ENCODE measurements at regions not wholly inside any gene's neighbourhood (a gene's known extent, or its start where the extent isn't known, plus 50 kb on each side); places are given as distances from the start of the nearest gene placed in this dataset.

DNA sequence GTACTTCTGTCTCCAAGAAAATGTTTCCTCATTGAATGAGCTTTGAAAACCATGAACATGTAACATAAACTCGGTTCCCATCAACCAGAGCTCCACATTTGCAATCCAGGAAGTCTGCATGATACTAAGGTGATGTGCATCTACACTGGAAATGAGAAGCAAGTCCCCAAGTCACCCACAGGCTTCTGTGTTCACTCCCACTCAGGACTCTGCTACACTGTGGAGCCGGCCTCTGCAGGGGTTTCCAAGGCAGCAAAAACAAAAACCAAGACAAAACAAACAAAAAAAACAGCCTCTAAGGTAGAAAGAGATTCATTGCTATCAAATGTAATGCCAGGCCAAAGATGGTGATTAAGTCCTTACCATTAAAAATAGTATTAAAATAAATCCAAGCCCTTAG lies 593.7 kb downstream of the IRX1 start:
- Mint-ChIP-seq H3K4me1 (ENCODE audit: low read depth in 2 of 2) (no peaks in the 10 kb centered on the region), H3K27me3 (no peaks in the 10 kb centered on the region), H3K9me3 (peaks cover 13 to 32% of the 10 kb centered on the region in 2 donors), H3K27ac (no peak overlapping the region), H3K4me3 (no peak overlapping the region), H3K36me3 (ENCODE audit: insufficient read depth) (no peaks in the 10 kb centered on the region)
- DNase-seq (no peak), ATAC-seq (replicated peaks) (peak; percentile 42)

GRCh38 chr5:4191041-4191440 lies 595.4 kb downstream of the IRX1 start:
- ATAC-seq (replicated peaks) (no peak), DNase-seq (no peak)
- no peaks in the 10 kb centered on the region for H3K4me1 Mint-ChIP-seq (ENCODE audit: low read depth in 2 of 2)
- no peak overlapping the region for H3K27ac Mint-ChIP-seq
- H3K36me3 Mint-ChIP-seq (ENCODE audit: insufficient read depth), result no peaks in the 10 kb centered on the region
- no peak overlapping the region for H3K4me3 Mint-ChIP-seq
- H3K9me3 Mint-ChIP-seq, result peaks cover 8 to 20% of the 10 kb centered on the region in 2 donors
- no peaks in the 10 kb centered on the region for H3K27me3 Mint-ChIP-seq

- no peak for DNase-seq
Observed at GRCh38 chr5:4191703-4192102, 596.1 kb downstream of the IRX1 start.

DNA sequence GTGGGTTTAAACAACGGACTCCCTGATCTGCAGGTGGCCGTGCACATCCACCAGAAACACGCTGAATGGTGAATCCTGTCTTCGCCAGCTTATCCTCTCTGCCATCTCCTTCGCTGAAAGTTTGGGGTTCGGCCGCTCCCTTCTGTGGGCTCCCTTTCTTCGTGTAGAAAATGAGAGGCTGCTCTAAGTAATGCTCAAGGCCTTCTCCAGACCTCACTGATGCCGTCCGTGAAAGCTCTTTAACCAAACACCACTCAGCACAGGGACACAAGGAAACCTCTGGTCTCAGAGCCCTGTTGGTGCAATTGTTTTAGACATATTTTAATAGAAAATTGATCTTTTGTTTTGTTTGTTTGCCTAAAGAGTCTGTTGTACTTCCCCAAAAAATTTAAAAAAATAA lies 596.5 kb downstream of the IRX1 start:
- Mint-ChIP-seq H3K4me3 (no peak overlapping the region), H3K27me3 (no peaks in the 10 kb centered on the region), H3K36me3 (ENCODE audit: insufficient read depth) (no peaks in the 10 kb centered on the region), H3K27ac (no peak overlapping the region), H3K9me3 (peaks cover 8 to 15% of the 10 kb centered on the region in 2 donors), H3K4me1 (ENCODE audit: low read depth in 2 of 2) (no peaks in the 10 kb centered on the region)
- DNase-seq (no peak), ATAC-seq (replicated peaks) (no peak)

More at GRCh38 chr5:4191703-4192102, 596.1 kb downstream of the IRX1 start:
- H3K4me1 Mint-ChIP-seq (ENCODE audit: low read depth in 2 of 2), result no peaks in the 10 kb centered on the region
- no peak overlapping the region for H3K27ac Mint-ChIP-seq
- no peaks in the 10 kb centered on the region for H3K27me3 Mint-ChIP-seq
- peaks cover 8 to 16% of the 10 kb centered on the region in 2 donors for H3K9me3 Mint-ChIP-seq
- no peak for ATAC-seq (replicated peaks)
- H3K36me3 Mint-ChIP-seq (ENCODE audit: insufficient read depth), result no peaks in the 10 kb centered on the region
- no peak overlapping the region for H3K4me3 Mint-ChIP-seq

DNA sequence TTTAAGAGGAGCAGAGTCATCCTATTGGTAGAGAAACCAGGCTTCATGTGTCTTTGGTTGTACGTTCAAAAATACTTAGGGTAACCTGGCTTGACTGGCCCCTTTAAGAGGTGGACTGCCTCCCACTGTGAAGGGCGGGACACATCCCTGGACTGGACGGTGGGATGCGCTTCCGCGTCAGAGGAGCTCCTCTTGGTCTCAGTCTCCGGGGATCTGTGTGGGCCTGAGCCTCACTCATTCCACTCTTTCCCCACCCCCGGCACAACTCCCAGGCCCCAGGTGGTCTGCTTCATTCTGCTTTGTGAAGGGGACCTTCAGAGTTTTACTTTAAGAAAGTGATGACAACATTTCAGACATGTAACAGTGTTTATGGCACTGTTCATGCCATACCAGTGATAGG lies 601.1 kb downstream of the IRX1 start:
- H3K36me3 Mint-ChIP-seq (ENCODE audit: insufficient read depth), result no peaks in the 10 kb centered on the region
- ATAC-seq (replicated peaks), result no peak
- H3K9me3 Mint-ChIP-seq, result peaks cover 0 to 3% of the 10 kb centered on the region in 2 donors

DNA sequence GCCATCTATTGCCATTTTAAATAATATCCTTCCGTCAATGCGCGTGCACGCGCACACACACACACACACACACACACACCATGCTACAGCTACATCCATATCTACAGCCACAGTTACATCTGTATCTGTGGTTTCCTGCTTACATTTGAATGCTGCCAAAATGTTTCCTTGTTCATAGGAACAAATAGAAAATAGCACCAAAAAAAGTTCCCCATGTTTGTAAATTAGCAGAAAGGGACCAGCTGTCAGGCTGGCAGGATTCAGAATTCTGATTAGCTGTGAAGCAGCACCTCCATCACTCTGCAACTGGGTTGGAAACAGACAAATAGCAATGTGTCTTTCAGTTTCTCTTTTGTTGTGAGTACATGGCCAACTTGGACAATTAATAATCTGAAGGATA lies 601.5 kb downstream of the IRX1 start:
- Mint-ChIP-seq H3K4me3 (no peak overlapping the region), H3K27ac (no peak overlapping the region)
- ATAC-seq (replicated peaks), result no peak

More for the DNA sequence above, 601.1 kb downstream of the IRX1 start:
- Mint-ChIP-seq H3K27ac (no peak overlapping the region), H3K4me1 (ENCODE audit: low read depth in 2 of 2) (no peaks in the 10 kb centered on the region), H3K27me3 (no peaks in the 10 kb centered on the region), H3K4me3 (no peak overlapping the region)
- DNase-seq, result no peak

GRCh38 chr5:4198461-4198860 lies 602.8 kb downstream of the IRX1 start:
- DNase-seq, result no peak
- no peak overlapping the region for H3K4me3 Mint-ChIP-seq
- H3K36me3 Mint-ChIP-seq (ENCODE audit: insufficient read depth), result no peaks in the 10 kb centered on the region

More for the DNA sequence above, 601.5 kb downstream of the IRX1 start:
- Mint-ChIP-seq H3K36me3 (ENCODE audit: insufficient read depth) (no peaks in the 10 kb centered on the region), H3K9me3 (peaks cover 0 to 3% of the 10 kb centered on the region in 2 donors), H3K27me3 (no peaks in the 10 kb centered on the region), H3K4me1 (ENCODE audit: low read depth in 2 of 2) (no peaks in the 10 kb centered on the region)
- DNase-seq, result no peak

GRCh38 chr5:4199049-4199841 lies 603.6 kb downstream of the IRX1 start:
- Mint-ChIP-seq H3K4me3 (no peak overlapping the region), H3K27me3 (no peaks in the 10 kb centered on the region), H3K36me3 (ENCODE audit: insufficient read depth) (no peaks in the 10 kb centered on the region), H3K27ac (no peak overlapping the region), H3K9me3 (no peaks in the 10 kb centered on the region), H3K4me1 (ENCODE audit: low read depth in 2 of 2) (no peaks in the 10 kb centered on the region)
- ATAC-seq (replicated peaks) (no peak), DNase-seq (no peak)

More at GRCh38 chr5:4198461-4198860, 602.8 kb downstream of the IRX1 start:
- Mint-ChIP-seq H3K4me1 (ENCODE audit: low read depth in 2 of 2) (no peaks in the 10 kb centered on the region), H3K27ac (no peak overlapping the region), H3K9me3 (no peaks in the 10 kb centered on the region), H3K27me3 (no peaks in the 10 kb centered on the region)
- ATAC-seq (replicated peaks), result no peak

DNA sequence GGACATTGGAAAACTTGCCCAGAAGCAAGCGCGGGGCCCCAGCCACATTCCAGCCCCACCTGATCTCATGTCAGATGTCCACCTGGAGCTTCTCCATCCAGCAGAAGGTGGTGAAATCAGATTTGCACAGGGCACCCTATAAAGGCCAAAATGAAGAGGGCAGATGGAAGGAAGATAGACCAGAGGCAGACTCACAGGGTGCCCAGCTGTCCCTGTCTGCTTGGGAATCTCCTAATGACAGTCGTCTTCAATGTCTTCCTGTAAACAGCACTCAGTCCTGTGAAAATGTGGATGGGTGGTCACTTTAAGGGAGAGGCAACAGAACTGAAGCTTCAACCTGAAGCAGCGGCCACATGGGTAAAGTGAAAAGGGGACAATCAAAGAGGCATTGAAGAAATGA lies 607.5 kb downstream of the IRX1 start:
- H3K27ac Mint-ChIP-seq, result no peak overlapping the region
- ATAC-seq (replicated peaks) (no peak), DNase-seq (no peak)
- H3K27me3 Mint-ChIP-seq, result no peaks in the 10 kb centered on the region
- H3K36me3 Mint-ChIP-seq (ENCODE audit: insufficient read depth), result no peaks in the 10 kb centered on the region
- H3K4me3 Mint-ChIP-seq, result no peak overlapping the region
- no peaks in the 10 kb centered on the region for H3K4me1 Mint-ChIP-seq (ENCODE audit: low read depth in 2 of 2)
- peaks cover 2 to 8% of the 10 kb centered on the region in 2 donors for H3K9me3 Mint-ChIP-seq

DNA sequence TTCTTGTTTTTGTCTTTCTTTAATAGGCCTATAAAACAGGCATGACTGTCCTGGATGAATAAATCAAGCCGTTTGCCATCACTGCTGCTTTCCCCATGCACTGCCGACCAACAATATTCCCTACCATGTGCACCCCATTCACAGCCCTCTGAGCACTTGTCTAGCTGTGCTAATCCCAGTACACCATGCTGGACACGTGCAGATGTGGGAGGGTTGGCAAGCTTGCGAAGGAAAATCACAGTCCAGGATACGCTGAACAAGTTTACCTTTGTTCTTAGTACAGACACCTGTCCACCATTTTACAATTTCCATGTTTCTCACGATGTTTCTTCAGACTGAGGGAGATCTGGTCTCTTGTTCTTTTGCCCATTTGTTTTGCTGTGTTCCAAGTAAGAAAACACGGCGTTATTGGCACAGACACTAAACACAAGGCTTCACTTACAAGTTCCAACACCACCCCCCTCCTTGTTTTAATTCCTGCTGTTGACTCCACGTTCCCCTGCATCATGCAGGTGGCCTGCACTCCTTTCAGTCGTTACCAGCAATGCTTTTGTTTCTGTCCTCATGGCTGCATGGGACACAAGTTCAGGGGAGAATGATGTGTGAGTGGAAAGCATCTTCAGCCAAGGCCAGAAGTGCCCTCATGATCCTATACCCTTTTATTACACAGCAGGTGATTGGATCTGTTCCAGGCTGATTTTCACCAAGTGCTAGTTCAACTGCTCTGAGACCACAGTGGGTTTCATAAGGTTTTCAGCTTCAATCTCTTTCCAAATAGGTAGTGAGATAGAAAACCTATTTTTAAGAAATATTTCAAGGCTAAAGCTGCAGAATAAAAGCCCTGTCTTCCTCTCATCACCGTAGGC lies 608.9 kb downstream of the IRX1 start:
- Mint-ChIP-seq H3K36me3 (ENCODE audit: insufficient read depth) (no peaks in the 10 kb centered on the region), H3K27me3 (no peaks in the 10 kb centered on the region), H3K9me3 (peaks cover 16 to 19% of the 10 kb centered on the region in 2 donors), H3K4me3 (no peak overlapping the region), H3K27ac (no peak overlapping the region), H3K4me1 (ENCODE audit: low read depth in 2 of 2) (no peaks in the 10 kb centered on the region)
- no peak for ATAC-seq (replicated peaks)
- DNase-seq, result no peak

GRCh38 chr5:4205398-4205797 lies 609.8 kb downstream of the IRX1 start:
- ATAC-seq (replicated peaks), result no peak
- DNase-seq, result no peak
- Mint-ChIP-seq H3K27ac (no peak overlapping the region), H3K27me3 (no peaks in the 10 kb centered on the region), H3K36me3 (ENCODE audit: insufficient read depth) (no peaks in the 10 kb centered on the region), H3K4me1 (ENCODE audit: low read depth in 2 of 2) (no peaks in the 10 kb centered on the region), H3K4me3 (no peak overlapping the region), H3K9me3 (peaks cover 18 to 21% of the 10 kb centered on the region in 2 donors)

DNA sequence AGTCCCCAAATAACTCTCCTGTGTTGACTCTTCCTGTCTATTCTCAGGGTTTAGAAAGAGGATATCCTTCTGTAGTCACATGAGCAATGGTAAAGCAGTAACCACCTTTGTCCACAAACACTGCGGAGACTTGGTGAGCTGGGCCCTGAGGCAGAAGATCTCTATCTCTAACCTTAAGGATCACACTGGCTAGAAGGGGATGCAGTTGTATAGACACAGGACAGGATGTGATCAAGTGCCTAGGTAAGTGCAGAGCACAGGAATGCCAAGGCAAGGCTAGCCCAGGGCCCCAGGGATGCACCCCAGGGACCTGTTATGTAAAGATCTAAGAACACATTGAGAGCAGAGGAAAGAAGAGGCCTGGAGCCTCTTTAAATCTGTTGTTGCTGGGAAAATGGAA lies 610.5 kb downstream of the IRX1 start:
- H3K4me3 Mint-ChIP-seq, result no peak overlapping the region
- no peak overlapping the region for H3K27ac Mint-ChIP-seq
- no peaks in the 10 kb centered on the region for H3K36me3 Mint-ChIP-seq (ENCODE audit: insufficient read depth)
- ATAC-seq (replicated peaks) (no peak), DNase-seq (no peak)
- no peaks in the 10 kb centered on the region for H3K27me3 Mint-ChIP-seq
- no peaks in the 10 kb centered on the region for H3K4me1 Mint-ChIP-seq (ENCODE audit: low read depth in 2 of 2)
- peaks cover 18 to 21% of the 10 kb centered on the region in 2 donors for H3K9me3 Mint-ChIP-seq

DNA sequence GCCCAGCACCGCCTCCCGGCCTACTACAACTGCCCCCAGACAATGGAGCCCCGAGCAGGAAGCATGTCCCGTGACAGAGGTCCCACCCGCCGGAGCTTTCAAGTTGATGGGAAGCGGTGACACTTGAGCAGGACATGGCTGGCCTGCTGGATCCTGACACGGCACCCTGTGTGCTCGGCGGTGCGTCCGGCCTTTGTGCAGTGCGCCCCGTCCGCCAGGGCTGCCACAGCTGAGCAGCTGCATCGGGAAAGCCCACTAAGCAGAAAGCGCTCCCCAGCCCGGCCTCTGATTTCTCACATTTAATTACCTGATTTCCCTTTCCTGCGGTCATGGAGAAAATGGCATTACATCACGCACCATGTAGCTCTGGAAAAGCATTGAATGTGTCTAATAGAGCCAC lies 611.9 kb downstream of the IRX1 start:
- Mint-ChIP-seq H3K36me3 (ENCODE audit: insufficient read depth) (no peaks in the 10 kb centered on the region), H3K27ac (no peak overlapping the region), H3K27me3 (no peaks in the 10 kb centered on the region), H3K4me1 (ENCODE audit: low read depth in 2 of 2) (no peaks in the 10 kb centered on the region), H3K4me3 (no peak overlapping the region), H3K9me3 (peaks cover 18 to 21% of the 10 kb centered on the region in 2 donors)
- no peak for DNase-seq
- no peak for ATAC-seq (replicated peaks)

- no peaks in the 10 kb centered on the region for H3K4me1 Mint-ChIP-seq (ENCODE audit: low read depth in 2 of 2)
- H3K27me3 Mint-ChIP-seq, result no peaks in the 10 kb centered on the region
- H3K9me3 Mint-ChIP-seq, result peaks cover 18 to 23% of the 10 kb centered on the region in 2 donors
- no peaks in the 10 kb centered on the region for H3K36me3 Mint-ChIP-seq (ENCODE audit: insufficient read depth)
- no peak overlapping the region for H3K4me3 Mint-ChIP-seq
- no peak for ATAC-seq (replicated peaks)
- H3K27ac Mint-ChIP-seq, result no peak overlapping the region
- DNase-seq, result no peak
Observed at GRCh38 chr5:4208537-4208936, 612.9 kb downstream of the IRX1 start.

All from effector memory CD8-positive, alpha-beta T cell (primary cell).